Epithelial cell of proximal tubule (primary cell): ENCODE measurements at regions not wholly inside any gene's neighbourhood (a gene's known extent, or its start where the extent isn't known, plus 50 kb on each side); places are given as distances from the start of the nearest gene placed in this dataset.

Experiments
- DNase-seq: peaks from one replicate; pipeline ENCODE4 v3.0.0-alpha.2; 2011; ENCODE audit warnings: low read depth
- H3K4me3 ChIP-seq: 2 replicates; pipeline ENCODE4 v1.5.1; 2011; ENCODE audit warnings: low read depth, mild to moderate bottlenecking, low read length
- TF ChIP-seq, protein P1 (sequence below): conservative IDR thresholded peaks from 2 replicates; pipeline ENCODE4 v1.5.1; 2012; ENCODE audit warnings: low read depth, mild to moderate bottlenecking, low read length

DNA sequence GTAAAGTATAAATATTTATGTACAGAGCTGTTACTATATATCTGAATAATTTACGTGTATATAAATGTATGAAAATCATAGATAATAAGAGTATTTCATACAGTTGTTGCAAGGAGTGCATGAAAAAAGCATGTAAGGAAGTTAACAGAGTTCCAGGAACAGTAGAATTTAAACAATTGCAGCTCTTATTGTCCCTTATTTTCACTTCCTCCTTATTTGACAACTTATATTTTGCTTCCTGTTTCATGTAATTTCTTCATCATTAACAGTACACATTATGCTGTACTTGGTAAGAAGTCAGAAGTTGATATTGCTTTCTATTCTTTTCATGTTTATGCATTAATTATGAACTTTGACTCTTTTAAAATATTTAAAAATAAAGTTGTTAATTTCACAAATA lies 681.5 kb downstream of the LRRIQ3 start:
- TF ChIP-seq, protein P1, sequence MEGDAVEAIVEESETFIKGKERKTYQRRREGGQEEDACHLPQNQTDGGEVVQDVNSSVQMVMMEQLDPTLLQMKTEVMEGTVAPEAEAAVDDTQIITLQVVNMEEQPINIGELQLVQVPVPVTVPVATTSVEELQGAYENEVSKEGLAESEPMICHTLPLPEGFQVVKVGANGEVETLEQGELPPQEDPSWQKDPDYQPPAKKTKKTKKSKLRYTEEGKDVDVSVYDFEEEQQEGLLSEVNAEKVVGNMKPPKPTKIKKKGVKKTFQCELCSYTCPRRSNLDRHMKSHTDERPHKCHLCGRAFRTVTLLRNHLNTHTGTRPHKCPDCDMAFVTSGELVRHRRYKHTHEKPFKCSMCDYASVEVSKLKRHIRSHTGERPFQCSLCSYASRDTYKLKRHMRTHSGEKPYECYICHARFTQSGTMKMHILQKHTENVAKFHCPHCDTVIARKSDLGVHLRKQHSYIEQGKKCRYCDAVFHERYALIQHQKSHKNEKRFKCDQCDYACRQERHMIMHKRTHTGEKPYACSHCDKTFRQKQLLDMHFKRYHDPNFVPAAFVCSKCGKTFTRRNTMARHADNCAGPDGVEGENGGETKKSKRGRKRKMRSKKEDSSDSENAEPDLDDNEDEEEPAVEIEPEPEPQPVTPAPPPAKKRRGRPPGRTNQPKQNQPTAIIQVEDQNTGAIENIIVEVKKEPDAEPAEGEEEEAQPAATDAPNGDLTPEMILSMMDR, result no peak
- DNase-seq, result no peak
- H3K4me3 ChIP-seq, result no peak overlapping the region

DNA sequence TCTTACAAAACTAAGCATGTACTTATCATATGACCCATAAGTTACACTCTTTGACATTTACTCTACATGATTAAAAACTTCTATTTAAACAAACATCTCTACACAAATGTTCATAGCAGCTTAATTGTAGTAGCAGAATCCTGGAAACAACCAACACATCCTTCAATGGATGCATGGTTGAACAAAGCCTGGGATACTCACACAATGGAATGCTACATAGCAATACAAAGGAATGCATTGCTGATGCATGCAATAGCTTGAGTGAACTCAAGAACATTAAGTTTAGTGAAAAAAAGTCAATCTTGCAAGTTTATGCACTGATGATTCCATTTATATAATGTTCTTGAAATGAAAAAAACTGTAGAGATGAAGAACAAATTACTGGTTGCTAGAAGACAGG lies 686.9 kb downstream of the LRRIQ3 start:
- TF ChIP-seq, protein P1, result no peak
- peak; percentile 12 for DNase-seq
- no peak overlapping the region for H3K4me3 ChIP-seq

DNA sequence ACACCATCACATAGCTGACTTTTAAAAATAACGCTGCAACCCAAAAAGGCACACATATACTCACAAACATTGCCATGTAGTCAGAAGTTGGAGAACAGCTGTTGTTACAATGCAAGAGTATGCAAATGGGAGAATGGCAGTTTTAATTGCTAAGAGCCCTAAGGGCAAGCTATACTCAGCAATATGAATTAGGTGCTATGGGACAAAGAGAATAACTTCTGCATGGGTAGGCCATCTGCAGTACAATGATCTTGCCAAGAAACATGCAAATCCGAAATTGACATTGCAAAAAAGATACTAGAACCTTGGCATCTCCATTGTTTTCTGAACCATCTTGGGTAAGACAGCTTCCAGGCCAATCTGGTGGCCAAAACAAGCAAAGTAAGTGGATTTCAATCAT lies 697.8 kb downstream of the LRRIQ3 start:
- no peak for DNase-seq
- H3K4me3 ChIP-seq, result no peak overlapping the region
- TF ChIP-seq, protein P1, result no peak

DNA sequence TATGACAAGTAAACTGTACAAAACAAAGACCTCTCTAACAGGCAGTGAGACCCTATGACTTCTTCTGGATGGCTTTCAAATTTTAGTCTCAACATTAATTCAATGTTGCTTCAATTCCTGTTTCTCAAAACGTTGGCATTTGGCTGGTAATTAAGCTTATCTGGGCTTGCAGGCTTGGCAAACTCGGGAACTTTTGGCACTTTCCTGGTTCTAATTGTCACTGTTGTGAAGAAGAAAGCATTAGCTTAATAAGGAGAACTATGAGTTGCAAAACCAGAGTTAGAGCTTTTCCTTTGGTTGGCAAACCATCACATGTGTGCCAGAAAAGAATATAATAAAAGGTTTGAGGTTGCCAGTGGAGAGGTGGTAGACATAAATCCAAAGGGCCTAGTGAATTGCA lies 698.3 kb downstream of the LRRIQ3 start:
- no peak overlapping the region for H3K4me3 ChIP-seq
- no peak for DNase-seq
- TF ChIP-seq, protein P1, result no peak

DNA sequence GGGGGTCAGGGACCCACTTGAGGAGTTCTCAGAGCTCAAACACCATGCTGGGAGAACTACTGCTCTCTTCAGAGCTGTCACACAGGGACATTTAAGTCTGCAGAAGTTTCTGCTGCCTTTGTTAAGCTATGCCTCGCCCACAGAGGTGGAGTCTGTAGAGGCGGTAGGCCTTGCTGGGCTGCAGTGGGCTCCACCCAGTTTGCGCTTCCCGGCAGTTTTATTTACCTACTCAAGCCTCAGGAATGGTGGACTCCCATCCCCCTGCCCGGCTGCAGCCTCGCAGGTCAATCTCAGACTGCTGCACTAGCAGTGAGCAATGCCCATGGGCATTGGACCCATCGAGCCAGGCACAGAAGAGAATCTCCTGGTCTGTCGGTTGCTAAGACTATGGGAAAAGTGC lies 706.4 kb downstream of the LRRIQ3 start:
- DNase-seq, result no peak
- TF ChIP-seq, protein P1, result no peak

DNA sequence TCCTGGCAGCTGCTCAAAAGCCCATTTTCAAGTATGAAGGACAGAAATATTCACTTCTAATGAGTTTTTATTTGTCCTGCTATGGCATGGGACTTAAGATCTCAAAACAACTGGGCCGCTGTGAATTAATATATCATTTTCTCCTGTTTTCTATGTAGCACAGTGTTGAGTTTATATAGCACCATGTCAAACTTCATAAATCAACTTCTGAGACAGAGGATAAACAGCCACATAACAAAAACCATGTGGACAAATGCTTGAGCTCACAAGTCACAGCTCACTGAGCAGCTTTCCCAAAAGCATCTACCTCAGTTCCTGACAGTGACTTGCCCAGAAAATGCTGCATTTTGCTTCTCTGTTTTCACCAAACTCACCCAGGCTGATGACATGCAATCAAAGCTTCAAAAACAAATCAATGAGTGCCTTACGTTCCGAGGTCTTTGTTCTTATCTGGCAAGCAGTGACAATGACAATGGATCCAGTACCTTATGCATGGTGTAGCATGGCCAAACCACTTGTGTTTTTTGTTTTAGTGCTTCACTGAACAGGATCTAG lies 722.6 kb downstream of the LRRIQ3 start:
- no peak overlapping the region for H3K4me3 ChIP-seq
- TF ChIP-seq, protein P1, result no peak
- no peak for DNase-seq

More for the DNA sequence above, 706.4 kb downstream of the LRRIQ3 start:
- no peak overlapping the region for H3K4me3 ChIP-seq

DNA sequence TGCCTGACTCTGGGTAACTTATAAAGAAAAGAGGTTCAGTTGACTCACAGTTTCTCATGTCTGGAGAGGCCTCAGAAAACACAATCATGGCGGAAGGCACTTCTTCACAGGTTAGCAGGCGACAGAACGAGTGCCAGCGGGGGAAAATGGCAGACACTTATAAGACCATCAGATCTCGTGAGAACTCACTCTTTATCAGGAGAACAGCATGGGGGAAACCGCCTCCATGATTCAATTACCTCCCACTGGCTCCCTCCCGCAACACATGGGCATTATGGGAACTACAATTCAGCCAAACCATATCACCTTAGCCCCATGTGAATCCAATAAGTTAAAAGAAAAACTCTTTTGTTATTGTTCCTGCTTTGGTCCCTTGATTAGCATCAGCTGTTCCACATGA lies 725.2 kb downstream of the LRRIQ3 start:
- DNase-seq, result no peak
- no peak overlapping the region for H3K4me3 ChIP-seq
- TF ChIP-seq, protein P1, result no peak
